ENCODE measurements at regions not wholly inside any gene's neighbourhood (a gene's known extent, or its start where the extent isn't known, plus 50 kb on each side); places are given as distances from the start of the nearest gene placed in this dataset.
A peak's percentile ranks its signal among the peaks of the same experiment; 100 is the strongest.

DNA sequence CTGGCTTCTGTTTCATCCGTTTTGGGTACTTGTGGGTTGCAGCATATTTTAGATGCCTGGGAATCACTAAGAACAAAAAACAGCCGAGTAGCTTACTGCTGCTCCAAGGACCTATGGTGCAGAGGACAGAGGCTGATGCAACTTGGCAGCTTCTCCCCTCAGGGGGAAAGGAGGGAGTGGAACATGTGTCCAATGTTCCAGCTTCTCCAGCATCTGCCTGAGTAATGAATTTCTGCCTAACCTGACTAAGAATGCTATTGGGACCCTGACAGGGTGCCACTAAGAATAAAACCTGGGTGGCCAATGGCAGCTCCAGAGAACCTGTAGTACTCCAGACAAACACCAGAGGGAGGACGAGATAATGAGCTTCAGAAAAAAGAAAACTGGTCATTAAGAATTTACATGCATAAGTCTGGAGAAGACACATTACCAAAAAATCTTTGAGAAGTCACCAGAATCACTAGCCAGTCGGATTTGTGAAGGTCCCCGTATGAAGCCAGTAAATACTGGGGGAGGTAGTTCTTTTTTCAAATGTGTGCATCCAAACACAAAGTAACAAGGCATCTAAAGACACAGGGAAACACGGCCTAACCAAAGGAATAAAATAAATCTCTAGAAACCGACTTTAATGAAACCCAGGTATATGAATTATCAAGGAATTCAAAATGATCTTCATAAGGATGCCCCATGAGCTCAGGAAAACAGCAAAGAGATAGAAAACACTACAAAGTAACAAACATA, 293.5 kb downstream of the HINT1 start:
- no peaks in the 10 kb centered on the region for H3K79me2 ChIP-seq (ENCODE audit: insufficient read depth, low read length)
- H3K9me3 ChIP-seq (ENCODE audit: low read depth, low read length) = no peaks in the 10 kb centered on the region
- no peak overlapping the region for H3K4me3 ChIP-seq (ENCODE audit: insufficient read depth, low read length)
- H3K36me3 ChIP-seq (ENCODE audit: insufficient read depth, low read length) = no peaks in the 10 kb centered on the region
- DNase-seq (ENCODE audit: insufficient read length, low spot score, missing footprints) = no peak
- no peaks in the 10 kb centered on the region for H3K4me1 ChIP-seq (ENCODE audit: insufficient read depth, low read length)
- H2AFZ ChIP-seq (ENCODE audit: low read length) = peak overlapping the region; percentile 51
- H4K20me1 ChIP-seq (ENCODE audit: insufficient read depth, low read length) = no peaks in the 10 kb centered on the region
- H3K27me3 ChIP-seq (ENCODE audit: insufficient read depth, low read length) = no peaks in the 10 kb centered on the region
- no peak overlapping the region for H3K4me2 ChIP-seq (ENCODE audit: insufficient read depth, low read length)
- no peak overlapping the region for H3K27ac ChIP-seq (ENCODE audit: low read depth, low read length)
- TF ChIP-seq, protein P1, sequence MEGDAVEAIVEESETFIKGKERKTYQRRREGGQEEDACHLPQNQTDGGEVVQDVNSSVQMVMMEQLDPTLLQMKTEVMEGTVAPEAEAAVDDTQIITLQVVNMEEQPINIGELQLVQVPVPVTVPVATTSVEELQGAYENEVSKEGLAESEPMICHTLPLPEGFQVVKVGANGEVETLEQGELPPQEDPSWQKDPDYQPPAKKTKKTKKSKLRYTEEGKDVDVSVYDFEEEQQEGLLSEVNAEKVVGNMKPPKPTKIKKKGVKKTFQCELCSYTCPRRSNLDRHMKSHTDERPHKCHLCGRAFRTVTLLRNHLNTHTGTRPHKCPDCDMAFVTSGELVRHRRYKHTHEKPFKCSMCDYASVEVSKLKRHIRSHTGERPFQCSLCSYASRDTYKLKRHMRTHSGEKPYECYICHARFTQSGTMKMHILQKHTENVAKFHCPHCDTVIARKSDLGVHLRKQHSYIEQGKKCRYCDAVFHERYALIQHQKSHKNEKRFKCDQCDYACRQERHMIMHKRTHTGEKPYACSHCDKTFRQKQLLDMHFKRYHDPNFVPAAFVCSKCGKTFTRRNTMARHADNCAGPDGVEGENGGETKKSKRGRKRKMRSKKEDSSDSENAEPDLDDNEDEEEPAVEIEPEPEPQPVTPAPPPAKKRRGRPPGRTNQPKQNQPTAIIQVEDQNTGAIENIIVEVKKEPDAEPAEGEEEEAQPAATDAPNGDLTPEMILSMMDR (IDR thresholded peaks at IDR 0.05; ENCODE audit: extremely low read depth, low read depth, low read length) = peak; percentile 58

DNA sequence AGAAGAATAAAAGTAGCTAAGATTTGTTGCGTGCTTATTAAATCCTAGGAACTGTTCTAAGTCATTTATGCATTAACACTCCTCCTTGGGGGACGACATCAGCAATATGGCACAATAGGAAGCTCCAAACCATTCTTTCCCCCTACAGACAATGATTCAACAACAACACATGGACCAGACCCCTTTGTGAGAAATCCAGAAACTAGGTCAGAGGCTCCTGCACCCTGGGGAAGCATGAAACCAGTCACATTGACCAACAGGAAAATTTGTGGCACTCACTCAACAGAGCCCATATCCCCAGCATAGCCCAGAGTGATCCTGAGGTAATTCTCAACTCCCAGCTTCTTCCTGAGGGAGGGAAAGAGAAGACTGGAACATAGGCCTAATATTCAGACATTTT, 294.4 kb downstream of the HINT1 start:
- Histone ChIP-seq H3K27me3 (ENCODE audit: insufficient read depth, low read length) (no peaks in the 10 kb centered on the region), H3K4me3 (ENCODE audit: insufficient read depth, low read length) (no peak overlapping the region), H3K9me3 (ENCODE audit: low read depth, low read length) (no peaks in the 10 kb centered on the region), H4K20me1 (ENCODE audit: insufficient read depth, low read length) (no peaks in the 10 kb centered on the region), H3K27ac (ENCODE audit: low read depth, low read length) (no peak overlapping the region), H3K4me1 (ENCODE audit: insufficient read depth, low read length) (no peaks in the 10 kb centered on the region), H3K36me3 (ENCODE audit: insufficient read depth, low read length) (no peaks in the 10 kb centered on the region), H3K79me2 (ENCODE audit: insufficient read depth, low read length) (no peaks in the 10 kb centered on the region), H3K4me2 (ENCODE audit: insufficient read depth, low read length) (no peak overlapping the region), H2AFZ (ENCODE audit: low read length) (no peak overlapping the region)
- DNase-seq (ENCODE audit: insufficient read length, low spot score, missing footprints) = no peak
- TF ChIP-seq, protein P1 (IDR thresholded peaks at IDR 0.05; ENCODE audit: extremely low read depth, low read depth, low read length) = no peak

DNA sequence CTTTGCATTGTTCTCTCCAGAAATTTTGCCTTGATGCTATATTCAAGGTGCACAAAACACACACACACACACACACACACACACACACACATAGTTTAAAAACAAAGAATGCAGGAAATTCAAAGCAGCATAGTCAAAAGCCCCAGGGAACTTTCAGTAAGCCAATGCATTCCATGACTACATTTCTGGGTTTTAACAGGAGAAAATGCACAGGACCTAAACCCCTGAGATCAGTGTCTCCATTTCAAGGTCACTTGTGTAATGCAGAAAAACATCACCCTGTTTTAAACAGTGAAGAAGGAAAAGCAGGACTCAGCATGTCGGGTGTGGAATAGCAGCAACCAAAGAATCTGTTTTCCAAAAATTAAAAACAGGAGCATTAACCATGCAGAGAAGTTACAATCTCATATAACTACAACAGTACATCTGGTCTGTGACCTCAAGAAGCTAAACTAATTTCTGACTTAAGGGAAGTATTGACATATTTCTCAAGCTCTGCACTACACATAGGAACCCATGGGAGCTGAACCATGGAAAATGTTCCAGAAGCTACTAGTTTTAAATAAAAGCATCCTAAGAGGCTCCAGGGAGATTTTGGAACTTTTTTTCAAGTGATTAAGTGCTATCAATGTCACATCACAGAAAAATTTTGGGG, 296.7 kb downstream of the HINT1 start:
- no peaks in the 10 kb centered on the region for H4K20me1 ChIP-seq (ENCODE audit: insufficient read depth, low read length)
- no peaks in the 10 kb centered on the region for H3K36me3 ChIP-seq (ENCODE audit: insufficient read depth, low read length)
- no peaks in the 10 kb centered on the region for H3K4me1 ChIP-seq (ENCODE audit: insufficient read depth, low read length)
- no peaks in the 10 kb centered on the region for H3K79me2 ChIP-seq (ENCODE audit: insufficient read depth, low read length)
- DNase-seq (ENCODE audit: insufficient read length, low spot score, missing footprints) = peak; percentile 62
- H3K4me3 ChIP-seq (ENCODE audit: insufficient read depth, low read length) = no peak overlapping the region
- no peaks in the 10 kb centered on the region for H3K9me3 ChIP-seq (ENCODE audit: low read depth, low read length)
- TF ChIP-seq, protein P1 (IDR thresholded peaks at IDR 0.05; ENCODE audit: extremely low read depth, low read depth, low read length) = no peak
- no peak overlapping the region for H3K27ac ChIP-seq (ENCODE audit: low read depth, low read length)
- no peak overlapping the region for H2AFZ ChIP-seq (ENCODE audit: low read length)
- no peaks in the 10 kb centered on the region for H3K27me3 ChIP-seq (ENCODE audit: insufficient read depth, low read length)
- no peak overlapping the region for H3K4me2 ChIP-seq (ENCODE audit: insufficient read depth, low read length)

DNA sequence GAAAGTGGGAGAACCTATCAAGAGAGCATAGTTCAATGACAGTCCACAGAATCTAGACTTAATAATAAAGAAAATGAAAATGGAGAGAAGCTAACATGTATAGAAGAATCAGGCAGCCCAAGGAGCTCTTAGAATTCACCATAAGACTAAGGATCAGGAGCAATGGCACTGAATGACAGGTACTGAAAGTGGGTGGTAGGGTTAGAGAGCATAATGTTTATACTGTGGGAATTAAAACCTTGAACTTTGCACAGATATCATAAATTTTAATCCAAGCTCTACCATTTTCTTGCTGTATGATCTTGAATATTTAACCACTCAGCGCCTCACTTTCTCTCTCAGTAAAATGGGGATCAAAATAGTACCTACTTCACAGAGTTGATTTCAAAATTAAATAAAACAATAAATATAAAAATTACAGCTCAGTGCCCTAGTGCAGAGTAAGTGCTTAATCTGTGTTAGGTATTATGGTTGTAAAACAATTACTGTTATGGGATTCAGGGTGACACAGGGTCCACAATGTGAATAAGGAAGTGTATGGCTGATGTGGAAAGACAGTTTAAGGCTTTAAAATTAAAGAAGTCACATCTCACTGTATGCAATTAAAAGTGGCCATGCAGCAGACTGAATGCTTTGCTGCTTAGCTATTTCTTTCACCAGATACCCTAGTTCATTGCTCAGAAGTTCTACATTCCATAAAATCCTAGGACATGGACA, 319.8 kb downstream of the HINT1 start:
- H3K36me3 ChIP-seq (ENCODE audit: insufficient read depth, low read length) = no peaks in the 10 kb centered on the region
- no peaks in the 10 kb centered on the region for H3K9me3 ChIP-seq (ENCODE audit: low read depth, low read length)
- H3K4me2 ChIP-seq (ENCODE audit: insufficient read depth, low read length) = no peak overlapping the region
- H3K4me3 ChIP-seq (ENCODE audit: insufficient read depth, low read length) = no peak overlapping the region
- H3K79me2 ChIP-seq (ENCODE audit: insufficient read depth, low read length) = no peaks in the 10 kb centered on the region
- no peak overlapping the region for H2AFZ ChIP-seq (ENCODE audit: low read length)
- no peaks in the 10 kb centered on the region for H3K27me3 ChIP-seq (ENCODE audit: insufficient read depth, low read length)
- TF ChIP-seq, protein P1 (IDR thresholded peaks at IDR 0.05; ENCODE audit: extremely low read depth, low read depth, low read length) = no peak
- H3K4me1 ChIP-seq (ENCODE audit: insufficient read depth, low read length) = no peaks in the 10 kb centered on the region
- H3K27ac ChIP-seq (ENCODE audit: low read depth, low read length) = no peak overlapping the region
- H4K20me1 ChIP-seq (ENCODE audit: insufficient read depth, low read length) = no peaks in the 10 kb centered on the region
- DNase-seq (ENCODE audit: insufficient read length, low spot score, missing footprints) = no peak
